GM12872 (cell line): ENCODE measurements at regions not wholly inside any gene's neighbourhood (a gene's known extent, or its start where the extent isn't known, plus 50 kb on each side); places are given as distances from the start of the nearest gene placed in this dataset.
A peak's percentile ranks its signal among the peaks of the same experiment; 100 is the strongest.

Experiments
- TF ChIP-seq, protein P1 (sequence below): IDR thresholded peaks from 3 replicates; pipeline ENCODE4 v1.5.1; 2011; ENCODE audit warnings: low read depth, mild to moderate bottlenecking, low read length, moderate library complexity; ENCODE audit not compliant: insufficient read depth

DNA sequence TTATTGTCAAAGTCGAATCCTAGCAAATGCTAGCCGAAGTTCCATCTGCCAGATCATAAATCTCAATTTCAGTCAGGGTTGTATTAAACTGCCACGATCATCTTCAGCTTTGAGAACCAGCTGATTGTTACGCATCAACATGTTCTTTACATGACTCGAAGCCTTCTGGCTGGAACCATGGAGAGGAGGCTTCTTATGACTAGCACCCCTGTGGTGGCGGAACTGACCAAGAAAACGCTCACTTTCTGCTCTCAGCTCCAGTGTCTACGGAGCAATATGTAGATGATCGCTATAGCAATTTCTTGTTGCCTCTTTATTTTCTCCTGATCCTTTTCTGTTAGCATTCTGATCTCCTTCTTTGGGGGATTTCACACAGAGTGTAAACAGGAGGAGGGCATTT, 479.4 kb upstream of the SLC35B3 start:
- TF ChIP-seq, protein P1, sequence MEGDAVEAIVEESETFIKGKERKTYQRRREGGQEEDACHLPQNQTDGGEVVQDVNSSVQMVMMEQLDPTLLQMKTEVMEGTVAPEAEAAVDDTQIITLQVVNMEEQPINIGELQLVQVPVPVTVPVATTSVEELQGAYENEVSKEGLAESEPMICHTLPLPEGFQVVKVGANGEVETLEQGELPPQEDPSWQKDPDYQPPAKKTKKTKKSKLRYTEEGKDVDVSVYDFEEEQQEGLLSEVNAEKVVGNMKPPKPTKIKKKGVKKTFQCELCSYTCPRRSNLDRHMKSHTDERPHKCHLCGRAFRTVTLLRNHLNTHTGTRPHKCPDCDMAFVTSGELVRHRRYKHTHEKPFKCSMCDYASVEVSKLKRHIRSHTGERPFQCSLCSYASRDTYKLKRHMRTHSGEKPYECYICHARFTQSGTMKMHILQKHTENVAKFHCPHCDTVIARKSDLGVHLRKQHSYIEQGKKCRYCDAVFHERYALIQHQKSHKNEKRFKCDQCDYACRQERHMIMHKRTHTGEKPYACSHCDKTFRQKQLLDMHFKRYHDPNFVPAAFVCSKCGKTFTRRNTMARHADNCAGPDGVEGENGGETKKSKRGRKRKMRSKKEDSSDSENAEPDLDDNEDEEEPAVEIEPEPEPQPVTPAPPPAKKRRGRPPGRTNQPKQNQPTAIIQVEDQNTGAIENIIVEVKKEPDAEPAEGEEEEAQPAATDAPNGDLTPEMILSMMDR = no peak

- TF ChIP-seq, protein P1 = no peak
Observed at GRCh38 chr6:8908638-8909037, 473.3 kb upstream of the SLC35B3 start.

GRCh38 chr6:8906699-8907098, 471.4 kb upstream of the SLC35B3 start:
- TF ChIP-seq, protein P1 = no peak

GRCh38 chr6:8905757-8906156, 470.4 kb upstream of the SLC35B3 start:
- TF ChIP-seq, protein P1 = no peak

GRCh38 chr6:8904754-8905153, 469.4 kb upstream of the SLC35B3 start:
- TF ChIP-seq, protein P1 = peak; percentile 67

GRCh38 chr6:8900056-8900455, 464.7 kb upstream of the SLC35B3 start:
- TF ChIP-seq, protein P1 = no peak

DNA sequence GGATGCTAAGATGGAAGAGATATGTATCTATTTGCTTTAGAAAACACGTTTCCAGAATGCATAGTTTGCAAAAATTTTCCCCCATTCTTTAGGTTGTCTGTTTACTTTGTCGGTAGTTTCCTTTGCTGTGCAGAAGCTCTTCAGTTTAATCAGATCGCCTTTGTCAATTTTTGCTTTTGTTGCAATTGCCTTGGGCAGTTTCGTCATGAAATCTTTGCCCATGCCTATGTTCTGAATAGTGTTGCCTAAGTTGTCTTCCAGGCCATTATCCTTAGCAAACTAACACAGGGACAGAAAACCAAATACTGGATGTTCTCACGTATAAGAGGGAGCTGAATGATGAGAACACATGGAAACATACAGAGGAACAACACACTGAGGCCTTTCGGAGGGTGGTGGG, 454.2 kb upstream of the SLC35B3 start:
- TF ChIP-seq, protein P1 = no peak

DNA sequence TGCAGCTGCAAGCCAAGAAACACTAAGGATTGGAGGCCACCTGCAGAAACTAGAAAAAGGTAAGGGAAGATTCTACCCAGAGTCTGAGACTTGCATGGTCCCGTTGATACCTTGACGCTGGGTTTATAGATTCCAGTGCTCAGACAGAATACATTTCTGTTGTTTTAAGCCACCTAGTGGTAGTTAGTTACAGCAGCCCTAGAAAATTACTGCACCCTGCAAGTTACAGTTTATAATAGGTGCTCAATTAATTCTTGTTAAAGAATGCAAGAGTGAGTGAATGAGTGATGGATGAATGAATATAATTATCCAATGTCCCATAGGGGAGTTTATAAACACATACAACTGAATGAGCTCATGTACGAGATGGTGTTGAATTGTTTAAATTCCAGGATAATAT, 453.1 kb upstream of the SLC35B3 start:
- TF ChIP-seq, protein P1 = peak; percentile 54
